ENCODE measurements at regions not wholly inside any gene's neighbourhood (a gene's known extent, or its start where the extent isn't known, plus 50 kb on each side); places are given as distances from the start of the nearest gene placed in this dataset.

DNA sequence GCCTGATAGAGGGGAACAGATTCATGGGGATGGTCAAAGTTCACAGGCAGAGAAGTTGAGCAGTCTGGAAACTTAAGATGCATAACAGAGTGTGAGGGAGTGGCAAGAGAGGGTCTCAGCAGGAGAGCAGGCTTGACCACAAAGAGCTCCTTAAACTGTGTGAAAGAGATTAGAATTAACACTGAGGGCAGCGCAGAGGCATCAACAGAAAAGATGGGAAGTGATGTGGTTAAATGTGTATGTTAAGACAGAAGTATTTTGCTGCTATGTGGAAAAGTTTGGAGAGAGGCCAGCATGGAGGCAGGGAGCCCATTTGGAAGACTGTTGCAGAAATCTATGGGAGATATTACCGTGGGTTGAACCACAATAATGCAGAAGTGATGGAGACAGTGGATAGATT lies 122.7 kb upstream of the LMNTD1 start:
- no peak overlapping the region for H3K4me3 ChIP-seq (ENCODE audit: control insufficient read depth in 2 of 3, extremely low read depth in 1 of 3, insufficient read depth in 2 of 3, low read depth in 1 of 3, low read length in 3 of 3)
- dilution Hi-C loops (cut with MboI; ENCODE audit: extremely low pct_ligation_motif_present, low sequenced_read_pairs), result no loop called here
- H3K9me1 ChIP-seq (ENCODE audit: control insufficient read depth, extremely low read depth, insufficient read depth, low read length), result no peaks in the 10 kb centered on the region
- DNase-seq (ENCODE audit: low read depth, low spot score), result no peak
- no peaks in the 10 kb centered on the region for H3K36me3 ChIP-seq (ENCODE audit: control insufficient read depth in 2 of 2, extremely low read depth in 1 of 2, insufficient read depth in 2 of 2, low read length in 2 of 2)
- no peak overlapping the region for H3K9ac ChIP-seq (ENCODE audit: control insufficient read depth, extremely low read depth, insufficient read depth, low read length)
- H4K20me1 ChIP-seq (ENCODE audit: control insufficient read depth, extremely low read depth, insufficient read depth, low read length), result no peaks in the 10 kb centered on the region
- H3K79me2 ChIP-seq (ENCODE audit: control insufficient read depth, insufficient read depth, low read length), result no peaks in the 10 kb centered on the region
- no peak overlapping the region for H3K27ac ChIP-seq (ENCODE audit: control insufficient read depth, insufficient read depth, low read length)
- no peaks in the 10 kb centered on the region for H3K9me3 ChIP-seq (ENCODE audit: control insufficient read depth, low read depth, low read length)
- no peaks in the 10 kb centered on the region for H3K4me1 ChIP-seq (ENCODE audit: control insufficient read depth, extremely low read depth, insufficient read depth, low read length)
- H3K27me3 ChIP-seq (ENCODE audit: control insufficient read depth, extremely low read depth, insufficient read depth, low read length), result no peaks in the 10 kb centered on the region
- no peak overlapping the region for H3K4me2 ChIP-seq (ENCODE audit: control insufficient read depth, extremely low read depth, insufficient read depth, low read depth, low read length)
- H2AFZ ChIP-seq (ENCODE audit: control insufficient read depth, low read length), result no peak overlapping the region
- no peak for FAIRE-seq
- TF ChIP-seq EZH2 (IDR thresholded peaks at IDR 0.05; ENCODE audit: low read length), result no peak
- TF ChIP-seq CTCF (optimal IDR thresholded peaks at IDR 0.05 in 1 of 3, IDR thresholded peaks at IDR 0.05 in 1 of 3, conservative IDR thresholded peaks at IDR 0.05 in 1 of 3; ENCODE audit: extremely low read depth in 1 of 3, insufficient read depth in 2 of 3, low read length in 3 of 3), result no peak

DNA sequence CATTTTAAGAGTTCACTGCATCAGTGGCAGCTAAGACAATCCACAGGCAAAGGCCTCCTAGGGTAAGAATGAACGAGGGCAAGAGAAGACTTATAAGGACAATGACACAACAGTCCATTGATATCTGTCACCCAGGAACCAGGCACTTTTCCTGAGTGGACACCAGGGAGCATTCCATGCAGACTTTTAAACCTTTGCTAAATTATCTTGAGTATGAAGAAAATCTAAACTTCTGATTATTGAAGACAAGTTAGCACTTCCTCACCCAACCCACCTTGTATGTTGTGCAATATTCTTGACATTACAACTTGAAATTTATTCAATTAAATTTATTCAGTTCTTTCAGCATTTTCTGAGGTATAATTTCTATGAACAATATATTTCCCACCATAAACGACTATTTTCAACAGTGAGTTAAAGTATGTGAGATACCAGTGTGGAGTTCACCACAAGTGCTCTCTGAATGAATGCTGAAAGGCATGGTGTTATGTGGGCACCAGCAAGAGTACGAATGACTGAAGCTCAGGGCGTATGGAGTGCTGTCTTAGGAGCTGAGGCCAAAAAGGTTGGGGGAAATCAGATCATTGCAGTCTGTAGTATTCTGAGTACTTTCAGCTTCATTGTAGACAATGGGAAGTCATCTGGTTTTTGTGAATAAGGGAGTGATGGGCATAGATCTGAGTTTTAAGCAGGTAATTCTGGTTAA lies 124.3 kb upstream of the LMNTD1 start:
- dilution Hi-C loops (cut with MboI; ENCODE audit: extremely low pct_ligation_motif_present, low sequenced_read_pairs), result no loop called here
- TF ChIP-seq EZH2 (IDR thresholded peaks at IDR 0.05; ENCODE audit: low read length) (no peak), CTCF (optimal IDR thresholded peaks at IDR 0.05 in 1 of 3, IDR thresholded peaks at IDR 0.05 in 1 of 3, conservative IDR thresholded peaks at IDR 0.05 in 1 of 3; ENCODE audit: extremely low read depth in 1 of 3, insufficient read depth in 2 of 3, low read length in 3 of 3) (no peak)
- Histone ChIP-seq H3K9ac (ENCODE audit: control insufficient read depth, extremely low read depth, insufficient read depth, low read length) (no peak overlapping the region), H2AFZ (ENCODE audit: control insufficient read depth, low read length) (no peak overlapping the region), H3K4me3 (ENCODE audit: control insufficient read depth in 2 of 3, extremely low read depth in 1 of 3, insufficient read depth in 2 of 3, low read depth in 1 of 3, low read length in 3 of 3) (no peak overlapping the region), H3K4me2 (ENCODE audit: control insufficient read depth, extremely low read depth, insufficient read depth, low read depth, low read length) (no peak overlapping the region), H4K20me1 (ENCODE audit: control insufficient read depth, extremely low read depth, insufficient read depth, low read length) (no peaks in the 10 kb centered on the region), H3K79me2 (ENCODE audit: control insufficient read depth, insufficient read depth, low read length) (no peaks in the 10 kb centered on the region), H3K9me1 (ENCODE audit: control insufficient read depth, extremely low read depth, insufficient read depth, low read length) (no peaks in the 10 kb centered on the region), H3K9me3 (ENCODE audit: control insufficient read depth, low read depth, low read length) (no peaks in the 10 kb centered on the region), H3K36me3 (ENCODE audit: control insufficient read depth in 2 of 2, extremely low read depth in 1 of 2, insufficient read depth in 2 of 2, low read length in 2 of 2) (no peaks in the 10 kb centered on the region), H3K27me3 (ENCODE audit: control insufficient read depth, extremely low read depth, insufficient read depth, low read length) (no peaks in the 10 kb centered on the region), H3K27ac (ENCODE audit: control insufficient read depth, insufficient read depth, low read length) (no peak overlapping the region), H3K4me1 (ENCODE audit: control insufficient read depth, extremely low read depth, insufficient read depth, low read length) (no peaks in the 10 kb centered on the region)
- FAIRE-seq (no peak), DNase-seq (ENCODE audit: low read depth, low spot score) (no peak)
